ENCODE measurements at regions not wholly inside any gene's neighbourhood (a gene's known extent, or its start where the extent isn't known, plus 50 kb on each side); places are given as distances from the start of the nearest gene placed in this dataset.

DNA sequence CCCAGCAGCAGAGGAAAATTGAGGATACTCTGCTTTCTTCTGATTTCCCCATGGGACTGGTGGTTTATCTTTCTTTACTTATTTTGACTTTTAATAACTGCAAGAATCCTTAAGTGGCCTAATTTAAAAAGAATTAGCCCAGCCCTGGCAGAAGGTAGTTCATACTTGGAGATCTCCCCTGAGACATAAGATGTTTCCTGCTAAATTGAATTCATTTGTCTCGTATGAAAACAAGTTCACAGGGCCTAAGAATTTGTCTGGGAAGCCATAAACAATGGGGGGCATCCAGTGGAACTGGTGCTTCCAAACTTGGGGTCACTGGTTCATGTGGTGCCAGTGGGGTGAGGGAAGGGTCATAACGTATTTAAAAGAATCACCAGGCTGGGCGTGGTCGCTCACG, 283.1 kb upstream of the RASGRP1 start:
- Histone ChIP-seq H3K9ac (replicated peaks; ENCODE audit: extremely low read depth, insufficient read depth, low read length) (no peak overlapping the region), H3K4me1 (ENCODE audit: control insufficient read depth, extremely low read depth, insufficient read depth, low read length) (peaks cover 31% of the 10 kb centered on the region), H3K36me3 (ENCODE audit: control insufficient read depth in 2 of 2, extremely low read depth in 1 of 2, insufficient read depth in 2 of 2, low read length in 2 of 2) (no peaks in the 10 kb centered on the region), H3K4me2 (ENCODE audit: insufficient read depth, low read length) (no peak overlapping the region), H3K9me1 (replicated peaks; ENCODE audit: control insufficient read depth, extremely low read depth, insufficient read depth, low read length) (no peaks in the 10 kb centered on the region), H3K9me3 (replicated peaks; ENCODE audit: control insufficient read depth, insufficient read depth, low read length) (no peaks in the 10 kb centered on the region), H3K27me3 (ENCODE audit: control insufficient read depth in 2 of 2, insufficient read depth in 2 of 2, low read length in 2 of 2) (no peaks in the 10 kb centered on the region), H3K4me3 (replicated peaks in 1 of 3; ENCODE audit: insufficient read depth in 1 of 3, low read depth in 1 of 3, low read length in 3 of 3) (no peak overlapping the region), H2AFZ (ENCODE audit: low read depth, low read length) (no peak overlapping the region), H4K20me1 (replicated peaks; ENCODE audit: control insufficient read depth, extremely low read depth, insufficient read depth, low read length) (no peaks in the 10 kb centered on the region), H3K79me2 (ENCODE audit: control insufficient read depth, insufficient read depth, low read length) (no peaks in the 10 kb centered on the region), H3K27ac (ENCODE audit: insufficient read depth, low read depth, low read length) (no peak overlapping the region)
- intact Hi-C loops (cut with micrococcal nuclease): no loop called here
- ChIA-PET POLR2A (no interaction called here), CTCF (no interaction called here)
- FAIRE-seq (no peak), DNase-seq (ENCODE audit: low read depth, low spot score) (no peak)
- no TSS peak for BruUV-seq (replicated peaks)
- no peak for TF ChIP-seq MYC (IDR thresholded peaks at IDR 0.05; ENCODE audit: low read depth, low read length)
- no peak for TF ChIP-seq EZH2 (IDR thresholded peaks at IDR 0.05; ENCODE audit: borderline replicate concordance, low read depth, low read length, severe bottlenecking)
- no peak for TF ChIP-seq GATA2 (IDR thresholded peaks at IDR 0.05; ENCODE audit: insufficient read depth, insufficient read length, low read depth, low read length)
- no peak for TF ChIP-seq JUN (IDR thresholded peaks at IDR 0.05; ENCODE audit: borderline replicate concordance, insufficient read depth, insufficient read length, low read depth)
- no peak for TF ChIP-seq FOS (IDR thresholded peaks at IDR 0.05; ENCODE audit: borderline replicate concordance, insufficient read depth, low read length)
- TF ChIP-seq, protein P1, sequence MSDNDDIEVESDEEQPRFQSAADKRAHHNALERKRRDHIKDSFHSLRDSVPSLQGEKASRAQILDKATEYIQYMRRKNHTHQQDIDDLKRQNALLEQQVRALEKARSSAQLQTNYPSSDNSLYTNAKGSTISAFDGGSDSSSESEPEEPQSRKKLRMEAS (IDR thresholded peaks at IDR 0.05; ENCODE audit: insufficient read depth, insufficient read length): no peak
- TF ChIP-seq POLR2A (IDR thresholded peaks at IDR 0.05; ENCODE audit: low read depth, low read length): no peak
- no peak for TF ChIP-seq POLR2AphosphoS5 (IDR thresholded peaks at IDR 0.05; ENCODE audit: insufficient read depth, low read depth, low read length)
- TF ChIP-seq, protein P2, sequence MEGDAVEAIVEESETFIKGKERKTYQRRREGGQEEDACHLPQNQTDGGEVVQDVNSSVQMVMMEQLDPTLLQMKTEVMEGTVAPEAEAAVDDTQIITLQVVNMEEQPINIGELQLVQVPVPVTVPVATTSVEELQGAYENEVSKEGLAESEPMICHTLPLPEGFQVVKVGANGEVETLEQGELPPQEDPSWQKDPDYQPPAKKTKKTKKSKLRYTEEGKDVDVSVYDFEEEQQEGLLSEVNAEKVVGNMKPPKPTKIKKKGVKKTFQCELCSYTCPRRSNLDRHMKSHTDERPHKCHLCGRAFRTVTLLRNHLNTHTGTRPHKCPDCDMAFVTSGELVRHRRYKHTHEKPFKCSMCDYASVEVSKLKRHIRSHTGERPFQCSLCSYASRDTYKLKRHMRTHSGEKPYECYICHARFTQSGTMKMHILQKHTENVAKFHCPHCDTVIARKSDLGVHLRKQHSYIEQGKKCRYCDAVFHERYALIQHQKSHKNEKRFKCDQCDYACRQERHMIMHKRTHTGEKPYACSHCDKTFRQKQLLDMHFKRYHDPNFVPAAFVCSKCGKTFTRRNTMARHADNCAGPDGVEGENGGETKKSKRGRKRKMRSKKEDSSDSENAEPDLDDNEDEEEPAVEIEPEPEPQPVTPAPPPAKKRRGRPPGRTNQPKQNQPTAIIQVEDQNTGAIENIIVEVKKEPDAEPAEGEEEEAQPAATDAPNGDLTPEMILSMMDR (IDR thresholded peaks at IDR 0.05; ENCODE audit: extremely low read depth in 1 of 2, insufficient read depth in 1 of 2, low read depth in 1 of 2, low read length in 2 of 2): no peak
- dilution Hi-C loops (cut with MboI; ENCODE audit: extremely low pct_ligation_motif_present, low sequenced_read_pairs): loop anchor here (25.0 kb wide), 1 partner anchor 290 kb away; no protein-coding TSS in a partner anchor

Data from endothelial cell of umbilical vein (primary cell).